Stimulated activated CD4-positive, alpha-beta T cell treated with anti-CD3 and anti-CD28 coated beads, Interleukin-12 subunit alpha, Interleukin-12 subunit beta, amount 100 ng/mL, for 48 hours (primary cell): ENCODE measurements at regions not wholly inside any gene's neighbourhood (a gene's known extent, or its start where the extent isn't known, plus 50 kb on each side); places are given as distances from the start of the nearest gene placed in this dataset.

Experiments
- DNase-seq, 3 donors: peaks; one replicate each; pipeline ENCODE4 v3.0.0-alpha.2; 2020; ENCODE audit warnings: low read depth in 2 of 3, low spot score in 1 of 3

DNA sequence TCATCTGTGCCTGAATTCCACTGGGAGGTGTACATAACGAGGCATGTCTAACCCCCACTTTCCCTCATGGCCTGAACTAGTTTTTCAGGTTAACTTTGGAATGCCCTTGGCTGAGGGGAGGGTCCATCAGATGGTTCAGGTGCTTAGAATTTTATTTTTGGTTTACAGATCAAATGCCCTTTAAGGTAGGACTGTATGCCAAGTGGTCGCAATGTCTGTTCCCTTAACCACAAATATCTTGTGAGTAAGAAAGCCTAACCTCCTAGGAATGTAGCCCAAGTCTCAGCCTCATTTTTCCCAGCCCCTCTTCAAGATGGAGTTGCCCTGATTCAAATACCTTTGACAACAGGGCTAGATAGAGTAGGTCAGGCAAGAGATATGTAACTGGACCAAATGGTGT, 78.4 kb downstream of the RNASET2 start:
- no peak for DNase-seq

DNA sequence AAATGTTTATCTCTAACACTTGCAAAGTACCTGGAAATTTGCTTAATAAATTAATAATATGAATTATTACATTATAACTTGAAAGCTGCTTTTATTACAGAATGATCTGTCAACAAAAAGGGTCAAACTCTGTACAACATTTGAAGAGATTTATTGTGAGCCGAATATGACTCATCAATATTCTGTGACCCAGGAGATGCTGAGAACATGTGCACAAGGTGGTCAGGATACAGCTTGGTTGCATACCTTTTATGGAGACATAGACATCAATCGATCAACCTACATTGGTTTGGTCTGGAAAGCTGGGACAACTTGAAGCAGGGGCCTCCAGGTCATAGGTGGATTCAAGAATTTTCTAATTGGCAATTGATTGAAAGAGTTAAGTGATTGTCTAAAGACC, 79.0 kb downstream of the RNASET2 start:
- DNase-seq = no peak

DNA sequence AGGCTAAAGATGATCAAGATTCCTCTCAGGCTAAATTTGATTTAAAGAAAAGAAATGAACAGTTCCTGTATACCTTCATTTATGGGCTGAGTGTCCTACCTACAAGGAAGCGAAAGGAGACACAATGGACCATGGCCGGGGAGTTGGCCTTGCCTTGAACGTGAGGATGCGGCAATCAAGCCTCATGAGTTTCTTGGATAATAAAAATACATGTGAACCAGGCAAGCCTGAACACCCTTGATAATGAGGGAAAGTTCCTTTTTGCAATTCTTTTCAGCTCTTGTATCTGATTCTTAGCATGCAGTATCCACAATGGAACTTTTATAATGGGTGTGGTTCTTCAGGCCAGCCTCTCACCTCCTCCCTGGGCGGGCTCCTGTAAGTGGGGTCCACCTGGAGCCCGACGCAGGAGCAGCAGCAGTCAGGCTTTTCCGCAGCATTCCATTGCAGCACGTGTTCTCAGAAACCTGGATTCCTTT, 83.8 kb downstream of the RNASET2 start:
- DNase-seq = no peak

DNA sequence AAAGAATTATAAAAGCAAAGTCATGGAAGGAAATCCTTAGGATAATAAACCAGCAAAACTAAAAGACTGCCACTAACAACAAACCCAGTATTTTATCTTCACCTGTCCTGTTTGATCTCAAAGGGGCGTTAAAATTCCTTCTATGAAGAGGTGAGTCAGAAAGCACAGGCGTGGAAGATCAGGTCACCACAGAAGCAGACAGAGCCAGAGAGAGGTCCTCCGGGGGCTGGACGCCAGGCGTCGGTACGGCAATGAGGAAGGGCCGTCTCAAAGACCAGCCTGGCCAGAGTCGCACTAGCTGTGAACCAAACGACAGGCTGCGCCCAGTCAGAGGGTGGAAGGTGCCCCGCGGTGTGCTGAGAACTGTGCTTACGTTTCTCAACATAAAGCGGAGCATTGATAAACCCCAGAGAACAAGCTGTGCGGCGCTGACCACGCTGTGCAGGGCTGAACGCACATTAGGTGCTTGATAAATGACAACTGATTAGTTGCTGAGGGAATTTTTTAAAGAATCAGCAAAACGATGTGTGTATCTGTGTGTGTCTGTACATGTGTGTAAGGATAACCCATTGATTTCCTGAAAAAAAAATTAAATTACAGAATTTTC, 85.6 kb downstream of the RNASET2 start:
- DNase-seq = no peak

DNA sequence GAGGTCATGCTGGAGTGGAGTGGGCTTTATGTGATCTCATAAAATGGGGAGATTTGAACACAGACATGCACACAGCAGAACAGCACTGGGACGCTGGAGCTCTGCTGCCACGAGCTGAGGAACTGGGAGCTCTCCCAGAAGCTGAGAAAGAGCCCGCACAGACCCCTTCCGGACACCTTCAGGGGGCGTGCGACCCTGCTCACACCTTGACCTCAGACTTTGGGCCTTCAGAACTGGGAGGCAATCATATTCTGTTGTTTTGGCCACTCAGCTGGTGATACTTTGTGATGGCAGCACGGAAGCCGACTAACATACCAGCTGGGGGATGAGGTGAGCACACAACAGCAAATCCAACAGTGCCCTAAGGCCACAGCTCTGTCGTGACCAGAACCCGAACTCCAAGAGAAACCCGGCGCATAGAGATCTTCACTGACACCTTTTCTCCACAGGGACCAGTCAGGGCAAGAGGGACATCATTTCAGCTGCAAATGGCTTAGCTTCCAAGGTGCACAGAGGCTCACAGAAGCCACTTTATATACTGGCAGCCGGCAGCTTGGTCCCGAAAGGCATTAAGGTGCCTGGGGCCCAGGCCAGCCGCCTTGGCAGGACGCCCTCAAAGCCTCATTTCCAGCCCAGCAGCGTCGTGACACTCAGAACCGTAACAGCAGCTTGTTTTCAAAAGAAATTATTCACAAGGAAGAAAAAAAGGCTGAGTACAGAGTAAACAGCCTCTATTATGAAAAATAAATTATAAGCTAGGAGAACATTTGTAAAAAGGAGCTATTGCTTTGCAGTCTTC, 89.3 kb downstream of the RNASET2 start:
- no peak for DNase-seq

DNA sequence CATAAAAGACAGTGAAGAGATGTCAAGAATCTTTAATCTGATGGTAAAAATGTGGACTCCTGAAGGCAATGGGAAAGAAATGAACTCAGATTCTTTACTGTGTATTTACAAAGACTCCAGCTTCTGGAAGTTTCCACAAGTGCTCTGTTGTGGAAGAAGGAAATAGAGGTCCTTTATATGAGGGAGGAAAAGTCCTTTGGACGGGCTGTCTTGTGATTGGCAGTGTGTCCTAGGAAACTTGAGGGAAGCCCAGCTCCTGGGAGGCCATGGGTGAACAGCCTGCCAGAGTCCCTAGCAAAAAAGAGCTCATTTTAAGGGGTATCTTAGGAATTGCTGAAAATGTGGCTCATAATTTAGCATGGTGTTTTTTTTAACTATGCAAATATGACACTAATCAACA, 92.0 kb downstream of the RNASET2 start:
- no peak for DNase-seq

DNA sequence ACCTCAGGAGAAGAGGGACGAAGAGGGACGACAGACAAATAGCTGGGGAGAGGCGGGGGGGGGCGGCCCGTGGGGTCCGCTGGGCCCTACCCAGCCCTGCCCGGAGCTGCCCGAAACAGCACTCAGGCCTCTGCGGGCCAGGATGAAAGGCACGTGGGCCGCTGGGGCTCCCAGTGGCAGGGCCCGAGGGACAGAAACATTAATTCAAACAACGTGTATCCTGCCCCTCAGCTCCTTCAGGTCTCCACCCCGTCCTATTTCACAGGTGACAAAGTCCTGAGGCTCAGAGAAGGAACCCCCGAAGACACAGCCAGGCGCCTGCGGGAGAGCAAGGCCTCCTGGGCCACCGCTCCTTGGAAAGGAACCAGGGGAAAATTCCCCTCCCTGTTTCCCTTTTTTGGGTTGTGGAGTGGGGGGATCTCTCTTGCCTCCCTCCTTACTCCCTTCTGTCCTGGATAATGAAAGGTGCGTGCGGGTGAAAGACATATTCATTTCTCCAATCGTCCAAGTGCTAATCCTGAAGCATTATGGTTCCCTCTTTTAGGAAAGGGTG, 93.3 kb downstream of the RNASET2 start:
- no peak for DNase-seq

DNA sequence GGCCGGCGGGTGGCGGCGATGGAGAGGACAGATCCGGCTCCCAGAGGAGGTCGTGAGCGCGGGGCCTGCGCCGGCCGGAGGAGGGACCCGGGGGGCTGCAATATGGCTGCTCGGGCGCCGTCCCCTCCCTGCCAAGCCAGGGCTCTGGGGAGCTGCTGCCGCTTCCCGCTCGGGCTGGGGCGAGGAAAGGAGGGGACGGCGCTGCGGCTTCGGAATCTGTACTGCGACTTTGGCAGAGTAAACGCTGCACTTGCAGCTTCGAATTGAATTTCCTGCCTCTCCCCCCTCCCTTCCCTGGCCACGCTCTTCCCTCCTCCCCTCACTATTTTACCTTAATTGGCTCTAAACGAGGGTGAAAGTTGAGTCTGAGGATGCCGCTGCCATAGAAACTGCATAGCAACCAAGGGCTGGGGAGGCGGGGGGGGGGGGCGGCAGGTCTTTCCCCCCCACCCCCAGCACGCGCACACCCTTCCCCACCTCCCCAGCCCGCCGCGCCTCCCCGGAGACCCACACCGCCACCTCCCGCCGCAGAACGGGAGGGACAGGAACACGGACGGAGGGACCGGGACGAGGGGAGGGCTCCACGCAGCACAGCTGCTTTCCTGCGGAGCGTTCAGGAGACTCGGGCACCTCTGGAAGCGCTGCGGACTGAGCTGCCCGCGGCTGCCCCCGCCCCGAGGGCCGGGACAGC, 93.9 kb downstream of the RNASET2 start:
- peak in 2 of 3 donors; percentile 11 to 18 for DNase-seq

DNA sequence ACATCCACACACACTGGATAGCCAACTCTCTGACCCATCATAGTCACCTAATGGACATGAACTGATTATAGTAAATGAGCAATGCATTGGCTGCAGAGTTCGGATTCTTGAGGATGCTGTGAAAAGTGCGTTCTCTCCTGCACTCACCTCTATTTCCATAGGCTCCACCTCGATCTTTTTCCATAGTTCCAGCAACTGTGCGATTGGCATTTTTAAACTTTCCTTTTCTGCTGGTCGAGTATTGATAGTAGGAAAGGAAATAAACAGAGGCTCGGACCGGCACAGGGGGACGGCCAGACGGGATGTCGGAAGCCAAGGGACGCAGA, 94.4 kb downstream of the RNASET2 start:
- DNase-seq = no peak

DNA sequence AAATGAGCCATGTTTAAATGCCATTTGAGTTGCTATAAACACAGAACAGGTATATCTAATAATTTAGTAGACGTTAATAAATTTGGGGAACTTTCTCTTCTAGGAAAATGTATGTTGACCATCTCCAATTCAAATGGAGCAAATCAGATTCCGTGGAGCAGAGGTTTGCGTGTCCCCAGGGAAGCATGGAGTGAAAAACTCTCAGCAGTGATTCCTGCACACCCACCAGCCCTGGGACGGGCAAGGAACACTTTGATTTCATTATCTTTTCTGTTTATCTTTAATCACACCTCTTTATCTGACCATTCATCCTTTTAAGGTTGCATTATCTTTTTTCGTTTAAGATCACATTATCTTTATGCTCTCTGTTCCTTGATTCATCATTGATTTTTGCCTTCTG, 95.0 kb downstream of the RNASET2 start:
- no peak for DNase-seq

DNA sequence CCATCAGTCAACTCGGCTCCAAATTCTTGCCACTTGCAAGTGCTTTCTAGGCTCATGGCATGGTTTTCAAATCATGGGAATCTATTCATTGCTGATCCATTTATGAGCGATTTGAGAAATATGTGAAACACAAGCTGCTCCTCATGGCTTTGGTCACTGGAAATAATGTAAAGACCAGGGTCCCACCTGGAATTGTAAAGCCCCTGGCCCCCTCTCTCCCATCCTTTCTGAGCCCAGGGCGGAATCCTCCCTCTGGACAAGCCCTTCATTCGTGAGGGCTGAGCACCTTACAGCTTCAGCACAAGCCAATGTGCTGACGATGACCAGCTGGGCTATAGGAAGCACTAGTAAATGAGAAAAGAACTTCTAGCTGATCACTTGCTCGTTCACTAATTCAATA, 96.0 kb downstream of the RNASET2 start:
- no peak for DNase-seq

DNA sequence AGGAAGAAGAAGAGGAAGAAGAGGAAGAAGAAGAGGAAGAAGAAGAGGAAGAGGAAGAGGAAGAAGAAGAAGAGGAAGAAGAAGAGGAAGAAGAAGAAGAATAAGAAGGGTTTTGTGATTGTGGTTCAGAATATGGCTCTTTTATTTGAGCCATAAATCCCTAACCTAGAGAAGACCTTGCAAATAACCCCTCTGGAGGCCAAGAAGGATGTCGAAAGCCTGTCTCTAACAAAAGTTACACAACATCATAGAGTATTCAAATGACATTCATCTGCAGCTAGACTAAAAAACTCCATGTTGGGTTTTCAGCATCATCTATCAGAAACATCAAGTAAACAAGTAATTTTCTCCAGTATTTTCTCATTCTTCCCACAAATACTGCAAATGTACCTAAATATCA, 100.9 kb downstream of the RNASET2 start:
- no peak for DNase-seq

DNA sequence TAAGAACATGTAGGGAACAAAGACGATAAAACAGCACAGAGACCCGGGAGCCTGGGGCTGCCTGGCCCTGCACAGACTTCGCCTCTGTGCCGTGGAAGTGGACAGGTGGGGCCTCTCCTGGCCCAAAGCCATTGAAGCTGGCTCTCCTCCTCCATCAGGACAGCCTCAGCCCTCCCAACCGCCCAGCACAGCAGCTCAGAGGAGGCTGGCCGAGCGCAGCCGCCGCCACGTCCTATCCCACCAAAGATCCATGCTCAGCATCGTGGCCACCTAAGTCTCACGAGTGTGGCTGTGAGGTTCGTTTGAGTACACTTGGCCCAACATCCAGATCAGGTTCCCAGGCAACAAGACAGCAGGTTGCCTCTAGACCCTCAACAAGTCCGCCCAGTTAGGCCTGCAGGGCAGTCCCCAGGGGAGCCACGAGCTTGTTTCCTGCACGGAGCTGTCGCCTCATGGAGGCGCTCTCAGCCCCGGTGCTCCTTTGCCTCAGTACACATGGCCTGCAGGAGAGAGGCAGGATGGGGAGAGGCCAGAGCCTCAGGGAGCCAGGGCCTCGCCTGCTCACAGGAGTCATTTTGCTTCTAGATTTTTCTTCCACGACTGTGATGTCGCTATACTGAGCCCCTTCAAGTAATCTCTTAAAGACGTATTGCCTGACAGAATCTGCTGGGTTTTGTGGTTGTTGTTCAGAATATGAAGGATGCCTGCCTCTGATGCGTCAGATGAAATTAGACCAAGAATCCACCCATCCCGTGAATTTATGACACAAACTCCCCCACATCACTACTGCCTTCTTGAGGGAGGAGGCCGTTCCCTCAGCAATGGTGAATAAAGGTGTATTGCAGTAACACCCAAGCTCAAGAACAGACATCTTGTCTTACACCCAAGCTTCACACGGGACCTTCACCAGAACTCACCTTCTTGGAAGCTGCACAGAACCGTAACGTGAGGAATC, 102.7 kb downstream of the RNASET2 start:
- DNase-seq = no peak

DNA sequence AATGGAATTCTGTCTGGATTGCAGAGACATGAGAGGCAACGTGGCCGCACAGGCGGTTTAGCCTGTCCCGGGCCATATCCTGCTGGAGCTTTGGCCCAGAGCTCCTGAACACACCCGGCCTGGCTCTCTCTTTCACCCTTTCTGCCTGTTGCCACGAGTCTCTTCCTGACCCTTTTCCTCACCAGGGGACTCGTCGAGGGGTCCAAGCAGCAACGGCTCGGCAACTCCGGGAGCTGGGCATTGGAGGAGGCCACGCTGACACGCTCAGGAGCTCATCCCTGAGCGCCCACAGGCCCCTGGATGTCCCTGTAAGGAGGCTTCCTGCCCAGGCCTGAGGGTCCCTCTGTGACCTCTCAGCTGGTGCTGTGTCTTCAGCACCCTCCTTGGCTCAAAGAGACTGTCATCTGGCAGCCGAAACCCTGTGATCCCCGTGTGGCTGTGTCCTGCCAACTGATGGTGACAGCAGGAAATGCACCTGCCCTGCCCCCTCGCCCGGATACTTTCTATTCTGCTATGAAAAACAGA, 103.8 kb downstream of the RNASET2 start:
- DNase-seq = no peak

DNA sequence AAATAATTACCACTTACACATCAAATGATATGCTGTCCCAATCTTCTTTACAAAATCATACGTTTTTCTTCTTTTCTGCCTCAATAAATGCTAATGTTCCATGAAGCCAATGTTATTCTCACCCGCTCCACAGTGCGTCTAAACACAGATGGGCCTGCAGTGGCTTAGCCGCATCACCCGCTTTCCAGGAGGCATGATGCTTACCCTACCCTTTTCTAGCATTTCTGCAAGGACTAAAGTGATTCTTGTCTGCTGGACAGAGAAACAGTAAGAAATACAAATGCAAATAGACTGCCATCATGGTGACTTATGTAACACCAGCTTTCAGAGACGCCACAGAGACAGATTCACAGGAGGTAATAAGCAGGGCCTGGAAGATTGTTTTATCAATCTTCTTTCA, 104.4 kb downstream of the RNASET2 start:
- no peak for DNase-seq

DNA sequence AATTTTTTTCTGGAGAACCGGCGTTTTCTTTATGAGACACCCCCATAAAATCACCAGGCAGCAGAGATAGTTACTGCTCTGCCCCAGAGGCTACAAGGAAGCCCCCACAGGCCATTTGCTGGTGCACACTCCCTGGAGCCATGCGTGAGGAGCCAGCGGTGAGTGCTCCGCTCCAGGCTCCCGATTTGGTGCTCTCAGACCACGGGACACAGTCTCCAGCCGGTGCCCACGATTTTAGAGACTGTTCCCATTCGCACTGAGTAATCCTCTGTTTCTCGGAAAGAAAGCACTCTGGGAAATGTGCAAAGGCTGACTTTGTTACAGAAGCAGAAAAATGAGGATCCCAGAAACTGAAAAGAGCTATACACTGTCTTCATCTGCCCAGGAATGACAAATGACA, 104.9 kb downstream of the RNASET2 start:
- DNase-seq = no peak

DNA sequence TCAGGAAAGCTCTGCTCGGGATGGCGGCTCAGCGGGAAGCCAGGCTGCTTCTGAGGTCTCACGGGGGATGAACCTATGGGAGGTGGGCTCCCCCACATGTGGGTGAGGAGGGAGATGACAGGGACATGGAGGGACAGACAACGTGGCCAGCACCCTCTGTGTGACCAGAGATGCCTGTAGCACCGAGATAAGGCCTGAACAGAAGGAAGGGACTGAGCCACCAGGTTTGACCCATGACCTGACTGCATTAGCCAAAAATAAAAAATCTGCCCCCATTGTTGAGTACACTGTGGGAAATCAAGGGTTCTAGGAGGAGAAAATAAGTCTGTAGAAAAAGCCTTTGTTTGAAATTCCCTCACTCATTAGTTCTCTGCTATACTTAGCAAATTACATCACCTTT, 105.7 kb downstream of the RNASET2 start:
- DNase-seq = no peak

DNA sequence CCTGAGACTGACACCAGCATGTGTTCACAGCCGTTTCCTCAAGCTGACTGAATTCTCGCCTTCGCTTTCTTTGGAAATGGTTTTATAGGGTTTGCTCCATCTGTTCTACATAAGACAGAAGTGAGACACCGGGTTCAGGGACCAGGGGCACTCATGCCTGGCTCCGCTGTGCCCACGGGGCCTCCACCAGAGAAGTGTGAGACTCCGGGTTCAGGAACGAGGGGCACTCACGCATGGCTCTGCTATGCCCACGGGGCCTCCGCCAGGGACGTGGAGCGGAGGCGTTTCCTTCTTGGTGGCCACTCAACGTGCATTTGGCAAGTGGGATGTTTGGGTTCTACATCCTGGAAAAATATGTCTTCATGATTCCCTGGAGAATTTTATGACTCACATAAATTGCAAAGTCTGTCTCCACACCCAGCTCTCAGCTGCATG, 106.6 kb downstream of the RNASET2 start:
- no peak for DNase-seq

DNA sequence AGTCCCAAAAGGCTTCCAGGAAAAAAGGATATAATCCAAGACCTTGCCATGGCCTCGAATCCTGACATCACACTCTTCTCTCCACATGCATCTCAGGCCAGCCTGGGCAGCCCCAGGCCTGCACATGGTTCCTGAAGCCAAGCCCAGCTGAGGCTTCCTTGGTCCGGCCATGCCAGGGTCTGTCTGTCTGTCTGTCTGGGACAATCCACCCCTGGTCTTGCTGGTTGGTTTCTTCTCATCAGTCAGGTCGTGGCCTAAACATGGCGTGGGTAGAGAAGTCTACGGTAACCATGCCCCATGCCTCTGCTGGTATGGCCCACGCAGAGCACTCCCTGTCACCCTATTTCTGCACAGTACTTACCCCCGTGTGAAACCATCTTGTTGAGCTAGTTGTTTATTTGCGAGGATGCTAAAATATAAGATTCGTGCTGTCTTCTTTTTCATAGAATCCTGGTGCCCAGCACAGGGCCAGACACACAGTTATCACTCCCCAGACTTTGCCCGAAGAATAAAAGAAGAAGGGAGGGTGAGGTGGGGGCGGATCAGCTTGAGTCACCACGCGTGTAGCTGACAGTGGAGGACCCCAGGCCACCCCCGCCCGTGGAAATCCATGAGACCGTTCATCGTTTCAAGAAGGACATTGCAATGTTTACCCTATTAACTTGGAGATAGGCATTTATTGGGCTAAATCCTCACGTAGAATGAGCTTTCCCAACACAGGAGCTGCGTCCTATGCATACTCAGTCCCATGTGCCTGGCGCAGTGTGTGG, 107.2 kb downstream of the RNASET2 start:
- no peak for DNase-seq
